ENCODE measurements at regions not wholly inside any gene's neighbourhood (a gene's known extent, or its start where the extent isn't known, plus 50 kb on each side); places are given as distances from the start of the nearest gene placed in this dataset.
A peak's percentile ranks its signal among the peaks of the same experiment; 100 is the strongest.

DNA sequence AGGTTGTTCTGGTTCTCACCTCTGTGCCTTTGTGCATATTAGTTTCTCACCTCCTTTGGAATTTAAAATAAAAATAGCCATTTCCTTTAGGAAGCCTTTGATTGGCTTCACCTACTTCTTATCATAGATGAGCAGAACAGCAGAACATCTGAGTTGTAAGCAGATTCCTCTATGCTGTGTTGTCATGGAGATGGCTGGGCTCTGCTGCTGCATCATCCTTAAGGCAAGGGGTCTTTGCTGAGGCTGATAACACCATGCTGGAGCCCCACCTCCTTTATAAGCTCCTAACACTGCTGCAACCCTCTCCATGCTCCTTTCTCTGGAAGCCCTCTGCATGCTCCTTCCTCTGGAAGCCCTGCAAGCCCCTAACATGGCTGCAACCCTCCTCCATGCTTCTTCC, 276.5 kb upstream of the TCF21 start:
- Histone ChIP-seq H3K27ac (replicated peaks in 1 of 4) (no peak overlapping the region), H3K9me3 (no peaks in the 10 kb centered on the region), H3K36me3 (no peaks in the 10 kb centered on the region), H3K4me1 (peaks cover 0 to 7% (median 4%) of the 10 kb centered on the region in 4 donors), H3K27me3 (no peaks in the 10 kb centered on the region), H3K4me3 (no peak overlapping the region)
- intact Hi-C loops (cut with DNase I) = no loop called here
- no peak for DNase-seq (ENCODE audit: extremely low spot score)
- TF ChIP-seq, protein P1, sequence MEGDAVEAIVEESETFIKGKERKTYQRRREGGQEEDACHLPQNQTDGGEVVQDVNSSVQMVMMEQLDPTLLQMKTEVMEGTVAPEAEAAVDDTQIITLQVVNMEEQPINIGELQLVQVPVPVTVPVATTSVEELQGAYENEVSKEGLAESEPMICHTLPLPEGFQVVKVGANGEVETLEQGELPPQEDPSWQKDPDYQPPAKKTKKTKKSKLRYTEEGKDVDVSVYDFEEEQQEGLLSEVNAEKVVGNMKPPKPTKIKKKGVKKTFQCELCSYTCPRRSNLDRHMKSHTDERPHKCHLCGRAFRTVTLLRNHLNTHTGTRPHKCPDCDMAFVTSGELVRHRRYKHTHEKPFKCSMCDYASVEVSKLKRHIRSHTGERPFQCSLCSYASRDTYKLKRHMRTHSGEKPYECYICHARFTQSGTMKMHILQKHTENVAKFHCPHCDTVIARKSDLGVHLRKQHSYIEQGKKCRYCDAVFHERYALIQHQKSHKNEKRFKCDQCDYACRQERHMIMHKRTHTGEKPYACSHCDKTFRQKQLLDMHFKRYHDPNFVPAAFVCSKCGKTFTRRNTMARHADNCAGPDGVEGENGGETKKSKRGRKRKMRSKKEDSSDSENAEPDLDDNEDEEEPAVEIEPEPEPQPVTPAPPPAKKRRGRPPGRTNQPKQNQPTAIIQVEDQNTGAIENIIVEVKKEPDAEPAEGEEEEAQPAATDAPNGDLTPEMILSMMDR (IDR thresholded peaks at IDR 0.05) = no peak
- no peak for TF ChIP-seq POLR2AphosphoS5 (IDR thresholded peaks at IDR 0.05)

DNA sequence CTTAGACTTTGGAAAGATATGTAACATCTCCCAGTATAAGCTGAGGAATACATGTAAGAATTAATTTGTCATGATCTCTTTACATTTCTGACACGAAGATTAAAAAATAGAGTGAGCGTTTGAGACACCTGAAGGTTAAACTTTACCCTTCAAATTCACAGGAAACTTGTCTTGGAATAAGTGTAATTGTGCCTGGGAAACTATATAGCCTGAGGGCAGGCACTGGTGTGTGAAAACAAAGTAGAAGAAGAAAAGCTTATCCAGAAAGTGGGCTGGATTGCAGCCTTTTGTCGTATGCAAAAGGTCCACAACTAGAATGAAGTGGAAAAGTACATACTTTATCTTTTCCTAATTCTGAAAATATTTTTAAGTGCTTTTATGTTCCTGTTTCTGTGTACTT, 275.7 kb upstream of the TCF21 start:
- WGBS = 51% methylated on average over 3 of the region's 3 CpGs
- no peaks in the 10 kb centered on the region for H3K27me3 ChIP-seq
- no peaks in the 10 kb centered on the region for H3K9me3 ChIP-seq
- intact Hi-C loops (cut with DNase I) = no loop called here
- peaks cover 0 to 7% (median 4%) of the 10 kb centered on the region in 4 donors for H3K4me1 ChIP-seq
- no peaks in the 10 kb centered on the region for H3K36me3 ChIP-seq
- H3K4me3 ChIP-seq = no peak overlapping the region
- TF ChIP-seq EP300 (IDR thresholded peaks at IDR 0.05) (no peak), POLR2A (IDR thresholded peaks at IDR 0.05; ENCODE audit: low read depth) (no peak), POLR2AphosphoS5 (IDR thresholded peaks at IDR 0.05) (no peak)
- TF ChIP-seq, protein P1 (IDR thresholded peaks at IDR 0.05) = no peak
- no peak for DNase-seq (ENCODE audit: extremely low spot score)
- no peak overlapping the region for H3K27ac ChIP-seq (replicated peaks in 1 of 4)

DNA sequence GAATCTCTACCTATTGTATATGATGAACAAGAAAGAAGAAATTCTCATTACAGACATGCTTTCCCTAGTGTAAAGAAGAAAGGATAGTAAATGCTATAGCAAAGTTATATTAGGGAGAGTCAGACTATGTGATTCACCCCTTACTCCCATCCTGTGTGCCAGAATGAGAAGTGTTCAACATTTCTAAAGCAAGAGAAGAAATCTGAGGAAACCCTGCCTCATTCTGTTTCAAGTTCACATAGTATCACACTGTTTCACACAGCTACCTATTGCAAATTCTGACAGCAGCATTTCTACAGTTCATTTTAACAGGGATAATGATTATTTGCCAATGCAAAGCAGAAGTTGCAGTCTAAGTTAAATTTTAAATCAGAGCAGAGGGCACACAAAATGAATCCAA, 267.2 kb upstream of the TCF21 start:
- Histone ChIP-seq H3K27ac (replicated peaks in 1 of 4) (no peak overlapping the region), H3K4me3 (no peak overlapping the region), H3K4me1 (peaks cover 0 to 28% (median 16%) of the 10 kb centered on the region in 4 donors), H3K9me3 (no peaks in the 10 kb centered on the region), H3K27me3 (no peaks in the 10 kb centered on the region), H3K36me3 (no peaks in the 10 kb centered on the region)
- intact Hi-C loops (cut with DNase I) = no loop called here
- TF ChIP-seq POLR2A (IDR thresholded peaks at IDR 0.05; ENCODE audit: low read depth) (no peak), EP300 (IDR thresholded peaks at IDR 0.05) (no peak)
- TF ChIP-seq, protein P1 (IDR thresholded peaks at IDR 0.05) = no peak
- no peak for DNase-seq (ENCODE audit: extremely low spot score)

DNA sequence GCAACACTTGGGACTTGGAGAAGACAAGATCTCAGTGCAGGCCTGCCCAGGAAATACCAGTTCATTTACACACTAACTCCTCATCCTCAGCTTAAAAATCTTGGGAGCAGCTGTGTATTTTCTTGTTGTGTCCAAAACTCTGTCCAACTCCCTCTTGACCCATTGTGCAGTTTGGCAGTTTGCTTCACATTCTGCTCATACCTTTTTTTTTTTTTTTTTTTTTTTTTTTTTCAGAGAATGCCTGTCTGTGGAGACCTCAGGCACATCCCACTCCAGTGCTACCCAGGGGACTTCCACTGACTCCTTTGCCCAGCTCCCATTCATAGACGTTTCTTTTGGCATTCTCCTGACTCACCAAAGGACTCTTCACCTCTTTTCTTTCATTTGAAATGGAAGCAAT, 265.8 kb upstream of the TCF21 start:
- intact Hi-C loops (cut with DNase I) = no loop called here
- TF ChIP-seq, protein P1 (IDR thresholded peaks at IDR 0.05) = no peak
- no peak for TF ChIP-seq EP300 (IDR thresholded peaks at IDR 0.05)
- no peak for TF ChIP-seq POLR2A (IDR thresholded peaks at IDR 0.05; ENCODE audit: low read depth)
- peak in 1 of 2 donors; percentile 34 for TF ChIP-seq POLR2AphosphoS5 (IDR thresholded peaks at IDR 0.05)
- H3K9me3 ChIP-seq = no peaks in the 10 kb centered on the region
- H3K27me3 ChIP-seq = no peaks in the 10 kb centered on the region
- no peak overlapping the region for H3K4me3 ChIP-seq
- H3K4me1 ChIP-seq = peaks cover 0 to 28% (median 16%) of the 10 kb centered on the region in 4 donors
- WGBS = 14% methylated on average over 1 of the region's 1 CpG
- no peak overlapping the region for H3K27ac ChIP-seq (replicated peaks in 1 of 4)
- DNase-seq (ENCODE audit: extremely low spot score) = no peak
- no peaks in the 10 kb centered on the region for H3K36me3 ChIP-seq

DNA sequence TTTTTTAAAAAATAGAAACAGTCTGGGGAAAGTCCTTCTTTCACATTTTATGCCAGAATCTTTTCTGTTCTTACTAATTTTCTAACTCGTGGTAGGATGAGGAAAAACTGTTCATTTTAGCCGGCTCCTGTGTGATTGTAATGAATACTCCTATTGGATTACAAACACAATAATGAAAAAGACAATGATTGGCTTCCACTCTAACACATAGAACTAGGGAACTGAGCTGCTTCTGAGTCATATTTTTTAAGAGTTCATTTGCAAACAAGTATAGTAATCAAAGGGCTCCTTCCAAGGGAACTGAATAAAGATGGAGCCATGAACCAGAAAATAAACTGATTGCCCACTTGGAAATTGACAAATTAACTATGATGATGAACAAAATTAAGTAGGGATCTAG, 265.3 kb upstream of the TCF21 start:
- Histone ChIP-seq H3K36me3 (no peaks in the 10 kb centered on the region), H3K4me3 (no peak overlapping the region), H3K27me3 (no peaks in the 10 kb centered on the region), H3K4me1 (peaks cover 0 to 28% (median 16%) of the 10 kb centered on the region in 4 donors), H3K27ac (replicated peaks in 1 of 4) (no peak overlapping the region), H3K9me3 (no peaks in the 10 kb centered on the region)
- intact Hi-C loops (cut with DNase I) = no loop called here
- WGBS = 68% methylated on average over 2 of the region's 2 CpGs
- no peak for DNase-seq (ENCODE audit: extremely low spot score)
- TF ChIP-seq EP300 (IDR thresholded peaks at IDR 0.05) (no peak), POLR2A (IDR thresholded peaks at IDR 0.05; ENCODE audit: low read depth) (no peak), POLR2AphosphoS5 (IDR thresholded peaks at IDR 0.05) (no peak)
- TF ChIP-seq, protein P1 (IDR thresholded peaks at IDR 0.05) = no peak
